SIG-M5 (cell line): ENCODE measurements at regions not wholly inside any gene's neighbourhood (a gene's known extent, or its start where the extent isn't known, plus 50 kb on each side); places are given as distances from the start of the nearest gene placed in this dataset.
"Not testable (repeated sequence)": the region's sequence is repeated elsewhere in the genome, so short reads cannot be mapped to it uniquely, and the experiment has no call there.

Experiments
- DNase-seq: peaks from one replicate; lab custom pipeline; 2025; lab: John Stamatoyannopoulos, UW

DNA sequence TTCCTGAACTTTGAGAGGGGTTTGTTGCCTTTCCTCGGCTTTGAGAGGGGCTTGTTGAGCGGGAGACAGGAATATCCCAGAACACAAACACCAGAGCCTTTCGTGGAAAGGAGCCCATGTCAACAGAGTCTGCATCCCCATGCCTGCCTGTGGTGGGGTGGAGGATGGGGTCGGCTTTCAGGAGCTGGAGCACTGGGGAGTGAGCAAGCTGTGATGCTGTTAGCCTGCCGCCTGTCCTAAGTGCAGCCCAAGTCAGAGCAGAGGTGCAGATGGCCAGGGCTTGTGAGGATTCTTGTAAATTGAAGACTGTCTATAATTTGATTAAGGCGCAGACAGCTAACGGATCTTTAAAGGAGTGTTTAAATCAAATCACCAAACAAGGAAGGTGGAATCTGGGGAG is 103.3 kb upstream of the ANK2 start:
- no peak for DNase-seq

DNA sequence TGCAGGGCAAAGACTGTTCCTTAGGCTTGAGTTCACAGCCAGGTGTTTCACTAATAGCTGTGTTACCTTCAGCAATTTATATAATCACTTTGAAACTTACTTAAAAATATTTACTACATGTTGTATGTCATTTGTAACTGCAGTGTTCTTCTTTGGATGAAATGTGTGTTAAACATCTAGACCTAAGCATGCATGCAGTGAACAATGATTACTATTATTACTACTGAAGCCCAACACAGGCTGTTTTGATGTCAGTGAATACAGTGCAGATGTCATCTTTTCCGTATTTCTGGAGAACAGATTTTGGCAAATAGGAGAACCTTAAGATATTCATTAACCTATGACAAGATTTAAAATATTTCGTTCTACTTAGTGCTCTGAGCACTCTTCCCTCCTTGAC is 101.8 kb upstream of the ANK2 start:
- DNase-seq: no peak

- DNase-seq: no peak
These were observed 97.8 kb upstream of the ANK2 start for GRCh38 chr4:112951362-112952312.

DNA sequence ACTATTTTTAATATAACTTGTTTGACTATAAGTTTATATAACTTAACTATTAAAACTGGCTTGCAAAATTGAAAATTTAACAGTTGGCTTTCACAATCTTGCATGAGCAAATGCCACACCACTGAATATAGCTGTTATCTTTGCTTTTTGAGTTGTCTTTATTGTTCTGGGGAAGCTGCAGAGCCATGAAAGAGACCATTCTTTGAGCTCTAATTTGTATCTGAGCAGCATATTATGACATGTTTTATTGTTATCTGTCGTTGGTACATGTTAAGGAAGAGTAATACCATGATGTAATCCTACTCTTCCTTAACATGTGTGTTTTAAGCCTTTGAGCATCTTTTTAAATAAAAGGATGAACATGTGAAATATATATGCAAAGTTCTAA is 97.1 kb upstream of the ANK2 start:
- no peak for DNase-seq

DNA sequence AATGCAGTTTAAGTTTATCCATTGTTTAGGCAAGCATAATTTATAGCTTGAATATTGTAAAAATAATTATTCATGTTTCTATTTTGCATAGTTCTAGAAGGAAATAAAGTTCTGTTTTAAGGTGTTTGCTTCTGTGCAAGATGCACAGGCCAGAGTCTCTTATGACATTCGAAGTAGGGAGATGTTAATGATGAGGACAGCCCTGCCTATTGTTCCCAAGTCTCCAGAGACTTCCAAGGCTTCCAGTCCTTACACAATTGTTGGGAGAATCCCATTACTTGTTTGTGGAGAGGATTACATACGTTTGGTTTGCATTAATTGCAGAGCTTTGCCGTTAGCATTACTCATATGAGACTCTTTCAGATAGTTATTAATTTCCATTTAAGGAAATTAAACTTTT is 96.2 kb upstream of the ANK2 start:
- DNase-seq: no peak

GRCh38 chr4:112954286-112954685 is 95.2 kb upstream of the ANK2 start:
- DNase-seq: no peak

GRCh38 chr4:112956484-112956896 is 93.0 kb upstream of the ANK2 start:
- DNase-seq: no peak

- not testable (repeated sequence) for DNase-seq
These were observed 91.7 kb upstream of the ANK2 start for GRCh38 chr4:112957764-112958163.

GRCh38 chr4:112966701-112967488 is 82.6 kb upstream of the ANK2 start:
- no peak for DNase-seq

DNA sequence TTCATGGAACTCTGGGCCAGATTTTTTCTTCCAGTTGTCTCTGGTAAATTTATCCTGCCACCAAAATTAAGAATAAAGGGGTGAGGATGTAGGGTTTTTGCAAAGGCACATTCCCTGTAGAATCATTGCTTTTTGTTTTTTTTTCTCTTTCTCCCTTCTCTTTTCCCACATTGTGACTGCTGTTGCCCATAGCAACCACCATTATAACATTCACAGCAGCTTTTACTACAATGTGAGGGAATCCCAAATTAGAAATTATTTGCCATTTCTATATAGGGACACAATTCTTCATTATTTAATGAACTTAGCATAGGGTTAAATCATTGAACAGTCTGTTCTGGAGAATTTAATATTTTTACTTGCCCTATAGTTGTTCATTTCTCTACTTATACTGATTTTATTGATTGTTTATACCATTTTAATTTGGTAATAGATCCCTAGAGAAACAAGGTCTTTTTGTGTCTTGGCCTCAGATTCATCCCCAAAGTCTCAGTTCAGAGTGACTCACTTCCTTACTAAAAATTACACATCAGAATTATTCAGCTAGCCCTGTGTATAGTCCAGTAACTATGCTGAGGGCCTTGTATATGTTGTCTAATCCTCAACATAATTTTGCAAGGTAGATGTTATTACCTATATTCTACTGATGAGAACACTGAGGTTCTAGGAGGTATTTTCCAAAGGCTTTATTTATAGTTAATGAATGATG is 80.8 kb upstream of the ANK2 start:
- no peak for DNase-seq

- no peak for DNase-seq
These were observed 78.5 kb upstream of the ANK2 start for GRCh38 chr4:112970903-112971302.

DNA sequence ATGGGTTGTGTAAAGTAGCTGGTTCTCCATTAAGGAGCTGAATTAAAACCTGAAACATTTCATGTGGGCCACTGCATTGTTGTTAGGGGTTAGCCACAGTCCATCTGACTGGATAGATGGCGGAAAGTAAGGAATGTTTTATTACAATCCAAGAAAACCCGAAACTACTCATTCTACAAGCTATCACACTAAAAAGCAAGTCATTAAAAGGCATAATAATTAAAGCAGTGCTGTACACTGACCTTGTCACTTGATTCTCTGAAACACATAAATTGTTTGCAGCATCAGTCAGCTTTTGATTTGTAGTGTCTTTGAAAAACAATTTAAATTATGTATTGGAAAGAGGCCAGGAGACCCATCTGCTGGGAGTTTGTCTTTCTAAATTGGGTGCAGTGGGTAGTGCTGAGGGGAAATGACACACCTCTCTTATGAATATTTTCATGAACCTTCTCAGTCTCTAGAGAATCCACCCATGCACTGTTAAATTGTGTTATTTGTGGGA is 75.7 kb upstream of the ANK2 start:
- DNase-seq: no peak

DNA sequence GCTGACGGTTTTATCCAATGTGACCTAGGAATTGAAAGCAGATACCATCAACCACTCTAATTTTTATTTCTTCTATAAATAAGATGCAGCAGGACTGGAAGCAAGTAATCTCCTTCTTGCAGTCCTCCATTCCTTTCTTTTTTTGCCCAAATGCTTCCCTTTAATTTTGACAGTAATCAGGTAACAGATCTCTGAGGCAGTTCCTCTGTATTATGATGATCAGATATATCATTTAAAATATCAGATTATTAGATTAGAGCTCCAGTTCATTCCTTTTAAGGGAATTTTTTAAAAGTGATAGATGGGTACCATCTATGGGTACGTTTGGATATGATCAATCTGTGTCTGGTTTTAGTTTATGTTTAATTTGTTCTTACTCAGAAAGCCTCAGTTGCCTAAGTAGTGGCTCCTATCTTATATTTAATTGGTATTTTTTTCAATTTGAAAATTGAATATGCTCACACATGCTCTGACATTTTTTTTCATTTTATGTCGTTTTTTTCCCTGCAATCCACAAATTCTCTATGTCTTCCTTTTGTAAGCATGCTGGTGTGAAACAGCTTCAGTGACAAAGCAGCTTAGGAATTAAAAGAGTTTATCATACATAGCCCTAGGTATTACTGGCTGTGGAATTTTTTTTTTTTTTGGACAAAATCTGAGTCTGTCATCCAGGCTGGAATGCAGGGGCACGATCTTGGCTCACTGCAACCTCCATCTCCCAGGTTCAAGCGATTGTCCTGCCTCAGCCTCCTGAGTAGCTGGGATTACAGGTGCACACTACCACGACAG is 73.7 kb upstream of the ANK2 start:
- no peak for DNase-seq

DNA sequence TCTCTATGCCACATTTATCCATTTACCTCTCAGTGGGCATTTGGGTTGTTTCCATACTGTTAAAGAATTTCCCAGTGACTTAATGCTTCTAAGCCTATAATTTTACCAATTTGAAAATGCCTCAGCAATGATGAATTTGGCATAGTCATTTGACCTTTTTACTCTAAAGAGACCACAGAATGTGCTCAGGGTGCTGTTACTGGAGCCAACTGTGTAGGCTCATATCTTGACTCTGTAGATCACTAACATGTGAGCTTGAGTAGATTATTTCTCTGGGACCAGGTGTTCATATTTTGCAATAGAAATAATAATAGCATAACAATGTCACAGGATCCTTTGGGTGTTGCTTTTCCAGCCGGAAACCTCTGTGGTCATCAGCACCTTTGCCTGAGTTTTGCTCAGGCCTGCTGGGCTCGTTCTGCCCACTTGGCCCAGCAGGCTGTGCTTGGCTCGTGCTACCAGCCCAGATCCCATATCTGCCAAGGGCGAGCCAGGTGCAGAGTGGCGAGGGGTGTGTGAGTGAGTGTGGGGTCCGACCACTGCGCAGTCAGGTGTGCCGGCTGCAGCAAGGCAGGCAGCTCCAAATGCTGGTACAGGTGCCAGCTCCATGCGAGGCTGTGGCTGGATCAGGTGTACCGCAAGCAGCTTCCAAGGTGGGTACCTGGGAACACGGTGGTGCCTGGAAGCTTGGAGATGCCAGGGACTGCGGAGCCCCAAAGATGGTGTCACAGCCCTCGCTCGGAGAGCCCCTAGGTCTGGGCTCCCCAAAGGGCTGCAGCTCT is 70.6 kb upstream of the ANK2 start:
- DNase-seq: no peak

DNA sequence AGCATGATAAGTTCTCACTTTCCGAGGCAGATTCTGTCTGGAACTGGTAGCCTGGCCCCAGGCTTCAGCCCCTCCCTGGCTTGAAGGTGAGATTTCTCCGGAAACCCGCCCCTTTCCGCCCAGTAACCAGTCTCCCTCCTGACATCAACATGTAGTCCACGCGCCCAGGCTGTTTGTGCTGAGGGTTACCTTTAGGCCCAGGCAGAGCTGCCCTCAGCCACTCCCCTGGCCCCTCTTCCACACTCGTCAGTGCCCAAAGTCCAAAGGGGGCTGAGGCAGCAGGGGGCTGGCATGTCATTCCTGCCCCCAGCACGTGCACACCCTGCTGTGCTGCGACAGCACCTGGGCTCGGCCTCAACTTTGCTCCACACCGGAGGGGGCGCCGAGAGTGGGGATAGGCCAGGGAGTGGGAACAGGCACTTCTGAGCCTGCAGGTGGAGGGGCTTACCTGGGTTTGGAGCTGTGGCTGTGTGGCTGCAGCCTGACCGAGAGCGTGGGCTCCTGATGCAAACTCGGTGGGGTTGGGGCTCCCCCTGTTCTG is 69.5 kb upstream of the ANK2 start:
- no peak for DNase-seq

- DNase-seq: no peak
These were observed 66.8 kb upstream of the ANK2 start for GRCh38 chr4:112982680-112983079.

GRCh38 chr4:112994732-112995464 is 54.6 kb upstream of the ANK2 start:
- no peak for DNase-seq
